CD4-positive, alpha-beta T cell treated with Interleukin-4 for 1 hour (primary cell): ENCODE measurements at regions not wholly inside any gene's neighbourhood (a gene's known extent, or its start where the extent isn't known, plus 50 kb on each side); places are given as distances from the start of the nearest gene placed in this dataset.
"Not testable (repeated sequence)": the region's sequence is repeated elsewhere in the genome, so short reads cannot be mapped to it uniquely, and the experiment has no call there.

ENCODE experiments used
- DNase-seq, 2 donors: peaks; one replicate each; pipeline ENCODE4 v3.0.0-alpha.2; 2020 to 2022

DNA sequence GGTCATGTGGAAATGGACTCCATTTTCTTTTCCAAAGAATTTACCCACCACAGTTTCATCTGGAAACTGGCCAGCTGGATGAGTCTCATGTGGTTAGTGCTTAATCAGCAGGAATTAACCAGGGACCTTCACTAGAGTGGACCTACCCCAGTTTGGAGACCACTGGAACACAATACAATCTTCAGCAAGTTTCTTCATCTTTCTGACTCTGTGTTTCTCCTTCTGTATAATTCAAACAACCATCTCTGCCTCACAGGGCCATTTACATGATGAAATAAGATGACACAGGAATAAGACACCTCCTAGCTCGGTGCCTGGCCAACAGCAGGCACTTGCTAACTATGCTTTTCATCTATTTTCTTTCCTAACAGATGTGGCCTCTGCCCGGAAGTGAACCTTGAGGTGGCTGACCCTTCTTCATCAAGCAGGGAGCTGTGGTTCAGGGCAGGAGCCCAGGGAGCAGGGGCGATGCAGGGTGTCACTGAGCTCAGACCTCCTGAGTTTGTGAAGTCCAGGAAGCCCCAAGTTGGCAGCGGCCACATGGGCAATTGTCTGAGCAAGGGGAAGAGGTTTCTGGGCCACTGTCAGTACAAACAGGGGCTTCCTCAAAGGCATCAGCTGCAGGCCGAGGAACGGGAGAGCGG, 98.8 kb downstream of the SOD2 start:
- no peak for DNase-seq

DNA sequence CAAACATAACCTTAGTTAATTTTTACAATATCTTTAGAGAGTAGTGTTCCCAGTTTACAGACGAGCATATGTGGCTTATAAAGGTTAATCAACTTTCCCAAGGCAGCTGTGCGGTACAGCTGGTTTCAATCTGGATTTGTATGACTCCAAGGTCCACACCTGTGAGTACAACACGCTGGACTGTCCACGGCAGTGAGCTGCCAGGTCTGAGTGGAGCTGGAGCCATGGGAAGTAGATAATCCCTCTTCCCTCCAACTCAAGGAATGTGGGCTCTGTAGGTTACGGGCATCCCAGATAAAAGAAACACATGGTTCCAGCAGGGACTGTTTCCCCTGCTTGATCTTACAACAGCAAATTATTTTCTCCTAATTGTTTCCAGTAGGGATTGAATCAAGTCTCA, 102.2 kb downstream of the SOD2 start:
- DNase-seq, result no peak

DNA sequence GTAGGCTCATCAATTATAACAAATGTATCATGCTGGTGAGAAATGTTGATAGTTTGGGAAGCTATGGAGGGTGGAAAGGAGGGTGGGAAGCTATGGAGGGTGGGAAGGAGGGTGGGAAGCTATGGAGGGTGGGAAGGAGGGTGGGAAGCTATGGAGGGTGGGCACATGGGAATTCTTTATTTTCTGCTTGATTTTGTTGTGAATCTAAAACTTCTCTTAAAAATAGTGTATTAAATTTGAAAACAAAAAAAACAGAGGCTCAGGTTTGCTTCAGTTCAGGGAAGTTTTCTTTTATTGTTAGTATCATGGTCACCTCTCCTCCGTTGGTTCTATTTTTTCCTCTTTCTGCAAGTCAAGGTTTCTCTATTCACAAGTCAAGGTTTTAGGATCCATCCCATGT, 106.4 kb downstream of the SOD2 start:
- DNase-seq, result no peak

DNA sequence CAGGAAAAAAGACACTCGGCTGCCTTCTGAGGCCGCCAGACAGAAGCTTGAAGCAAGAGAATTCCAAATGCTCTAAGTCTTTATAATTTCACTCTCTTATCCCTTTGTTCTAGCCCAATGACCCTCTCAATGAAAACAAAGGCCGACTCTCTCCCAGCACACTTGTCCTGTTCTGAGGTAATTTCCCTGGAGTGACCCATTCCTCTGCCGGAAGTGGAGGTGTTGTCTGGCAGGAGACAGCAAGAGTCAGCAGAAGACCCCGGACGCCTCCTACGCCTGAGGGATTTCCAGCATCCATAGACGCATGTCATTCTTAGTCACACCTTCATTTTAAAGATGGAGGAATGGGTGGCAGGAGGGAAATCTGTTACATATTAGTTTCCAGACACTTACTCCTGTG, 110.3 kb downstream of the SOD2 start:
- no peak for DNase-seq

DNA sequence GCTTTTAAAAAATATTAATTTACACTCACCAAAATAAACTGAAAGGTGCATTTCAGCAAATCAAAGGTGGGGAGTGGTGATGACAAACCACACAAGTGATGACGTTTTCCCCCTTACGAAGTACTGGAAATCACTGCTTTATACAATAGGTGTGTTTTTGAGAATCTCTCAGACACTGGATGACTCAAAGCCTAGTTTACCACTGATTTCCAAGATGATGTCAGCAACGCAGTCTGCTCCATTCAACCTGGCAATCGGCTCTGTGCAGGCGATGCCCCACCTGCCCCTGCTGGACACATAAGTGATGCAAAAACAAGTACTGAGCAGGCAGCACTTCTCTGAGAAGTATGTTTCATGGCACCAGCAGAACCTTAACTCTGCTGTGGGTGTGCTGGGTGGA, 114.4 kb downstream of the SOD2 start:
- no peak for DNase-seq

DNA sequence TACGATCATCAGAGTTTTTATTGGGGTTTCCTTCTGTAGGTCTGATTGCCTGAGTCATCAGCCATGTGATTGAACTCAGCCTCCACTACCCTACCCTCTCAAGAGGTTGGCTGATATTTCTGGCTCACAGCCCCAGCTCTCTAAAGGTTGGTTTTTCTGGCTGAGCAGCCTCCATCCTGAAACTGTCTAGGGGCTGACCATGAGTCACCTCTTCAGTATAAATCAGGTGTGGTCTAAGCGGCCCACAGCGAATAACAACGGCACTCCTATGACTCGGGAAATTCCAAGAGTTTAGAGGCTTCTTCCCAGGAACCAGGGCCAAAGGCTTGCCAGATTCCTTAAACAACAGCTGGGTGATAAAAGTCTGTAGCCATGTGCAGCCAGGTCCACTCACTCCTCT, 115.5 kb downstream of the SOD2 start:
- DNase-seq, result no peak

DNA sequence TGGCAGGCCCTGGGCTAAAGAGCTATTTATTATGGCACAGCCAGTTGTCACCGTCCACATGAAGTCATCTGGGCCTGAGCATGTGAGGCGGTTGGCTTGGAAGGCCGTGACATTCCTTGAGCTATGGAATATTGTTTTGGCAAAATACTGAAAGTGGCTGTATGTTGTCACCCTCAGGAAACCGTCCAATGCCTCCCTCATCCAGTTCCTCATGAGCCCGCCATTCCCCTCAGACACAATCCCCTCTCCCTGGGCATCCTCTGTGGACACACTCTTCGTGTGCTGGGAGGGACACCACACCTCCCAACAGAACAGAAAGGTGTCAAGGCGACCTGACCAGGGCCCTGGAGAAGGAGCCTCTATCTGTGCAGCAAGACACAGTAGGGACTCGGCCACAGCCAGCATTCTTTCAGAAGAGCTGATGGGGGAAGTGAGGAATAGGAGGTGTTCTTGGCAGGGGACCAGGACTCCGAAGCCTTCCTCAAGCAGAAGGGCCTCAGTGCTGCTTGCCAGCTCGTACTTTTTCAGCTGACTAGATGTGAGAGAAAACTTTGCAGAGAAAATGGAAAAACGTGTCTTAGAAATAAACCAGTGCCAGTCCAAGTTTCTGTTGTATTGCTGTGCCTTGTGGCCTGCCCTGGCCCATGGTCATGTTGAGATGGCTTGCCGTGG, 120.5 kb downstream of the SOD2 start:
- DNase-seq, result no peak

DNA sequence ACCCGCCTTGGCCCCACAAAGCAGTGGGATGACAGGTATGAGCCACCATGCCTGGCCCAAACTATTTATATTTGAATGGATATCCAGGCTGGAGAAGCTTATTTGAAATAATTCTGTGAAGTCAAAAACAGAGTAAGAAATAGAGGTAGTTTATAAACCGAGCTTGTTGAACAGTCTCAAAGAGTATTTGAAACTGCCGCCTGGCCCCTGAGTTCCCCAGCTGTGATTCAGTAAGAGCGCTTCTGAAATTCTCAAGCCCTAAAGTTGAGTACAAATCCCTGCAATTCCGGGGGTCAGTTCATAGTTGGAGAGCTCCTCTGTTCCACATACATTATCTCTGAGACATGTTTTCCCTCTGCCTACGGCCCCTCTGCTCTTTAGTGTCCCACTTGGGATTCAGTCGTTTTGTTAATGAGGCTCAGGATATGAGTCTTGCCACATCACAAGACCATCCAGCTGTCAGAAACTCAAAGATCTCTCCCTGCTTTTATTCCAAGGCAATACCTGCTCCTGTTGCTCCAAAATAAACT, 127.8 kb downstream of the SOD2 start:
- DNase-seq, result no peak

DNA sequence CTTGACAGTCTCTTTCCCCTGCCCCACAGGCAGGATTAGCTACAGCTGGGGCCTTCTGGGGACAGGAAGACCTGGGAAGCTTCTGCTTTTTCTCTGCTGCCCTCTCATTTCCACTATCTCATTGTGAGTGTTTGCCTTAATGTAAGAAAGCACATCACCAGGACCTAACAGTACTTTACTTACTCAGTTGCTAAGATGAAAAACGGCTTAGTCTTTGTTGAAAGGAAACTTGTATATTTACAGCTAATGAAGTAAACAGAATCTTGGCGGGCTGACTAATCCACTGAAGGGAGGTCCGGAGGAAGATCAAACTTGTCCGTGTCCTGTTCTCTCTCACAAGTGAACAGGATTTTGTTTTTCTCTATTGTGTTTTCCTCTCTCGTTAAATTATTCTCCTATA, 128.6 kb downstream of the SOD2 start:
- DNase-seq, result no peak

DNA sequence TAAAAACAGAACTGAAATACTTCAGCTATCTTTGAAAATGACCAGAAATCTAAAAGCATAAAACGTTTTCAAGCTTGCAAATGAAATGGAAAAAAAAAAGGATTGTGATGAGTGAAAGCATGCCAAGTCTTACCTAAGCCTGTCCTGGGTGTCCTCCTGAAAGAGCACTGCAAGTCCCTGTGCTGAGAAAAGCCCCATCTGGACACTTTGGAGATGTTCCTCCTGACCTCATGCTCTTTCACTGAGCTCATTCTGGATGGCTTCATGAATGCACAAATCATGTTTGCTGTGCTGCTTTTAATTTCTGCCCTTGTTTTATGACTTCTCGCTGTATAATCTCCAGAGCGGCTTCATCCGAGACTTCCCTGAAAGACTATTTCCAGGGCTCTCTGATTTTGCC, 136.0 kb downstream of the SOD2 start:
- DNase-seq, result no peak

DNA sequence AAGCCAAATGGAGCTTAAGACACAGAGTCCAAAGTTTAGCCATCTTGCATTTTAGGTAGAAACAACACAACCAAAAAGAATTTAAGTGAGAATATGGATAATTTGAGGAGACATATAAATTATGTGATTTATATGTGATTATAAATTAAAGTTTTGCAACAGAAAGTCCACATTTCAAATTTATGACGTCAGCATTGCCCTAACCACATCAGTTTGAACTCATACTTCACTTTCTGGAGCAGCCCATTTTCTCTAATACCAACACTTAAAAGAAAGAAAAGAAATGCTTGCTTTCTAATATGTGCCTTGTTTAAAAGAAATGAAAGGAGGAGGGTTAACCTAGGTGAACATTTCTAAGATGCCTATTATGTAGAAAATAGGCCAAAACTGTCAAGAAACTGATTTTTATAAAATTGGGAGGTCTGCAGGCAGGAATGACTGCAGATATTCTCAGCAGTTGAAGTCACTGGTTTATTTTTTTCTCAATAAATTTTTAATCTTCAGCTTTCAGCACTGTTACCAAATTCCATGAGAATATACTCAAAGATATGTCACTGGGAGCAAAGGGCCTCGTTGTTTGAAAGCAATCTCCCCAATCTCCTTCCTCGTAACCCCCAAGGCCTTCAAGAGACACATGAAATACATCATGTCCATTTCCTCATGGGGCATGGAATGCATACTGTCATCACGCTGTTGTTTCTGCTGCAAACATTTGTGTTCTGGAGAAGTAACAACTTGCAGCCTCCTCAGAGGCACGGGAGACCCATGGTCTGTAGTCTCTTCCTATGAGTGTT, 137.8 kb downstream of the SOD2 start:
- DNase-seq, result no peak

DNA sequence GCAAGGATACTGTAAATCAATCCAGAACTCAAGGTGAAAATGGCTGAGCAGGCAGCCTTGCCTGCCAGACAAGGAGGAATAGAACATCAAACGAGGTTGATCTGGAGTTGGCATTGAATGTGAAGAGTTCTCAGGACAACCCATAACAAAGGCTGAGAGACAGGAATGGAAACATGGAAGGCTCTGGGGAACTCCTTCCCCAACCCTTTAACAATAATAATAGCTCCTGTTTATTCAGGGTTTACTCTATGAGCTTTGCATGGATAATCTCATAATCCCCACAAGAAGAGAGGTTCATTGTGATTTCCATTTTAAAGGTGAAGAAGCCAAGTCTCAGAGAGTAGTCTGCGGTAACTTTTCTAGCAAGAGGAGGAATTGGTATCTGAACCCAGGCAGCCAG, 151.7 kb downstream of the SOD2 start:
- no peak for DNase-seq

DNA sequence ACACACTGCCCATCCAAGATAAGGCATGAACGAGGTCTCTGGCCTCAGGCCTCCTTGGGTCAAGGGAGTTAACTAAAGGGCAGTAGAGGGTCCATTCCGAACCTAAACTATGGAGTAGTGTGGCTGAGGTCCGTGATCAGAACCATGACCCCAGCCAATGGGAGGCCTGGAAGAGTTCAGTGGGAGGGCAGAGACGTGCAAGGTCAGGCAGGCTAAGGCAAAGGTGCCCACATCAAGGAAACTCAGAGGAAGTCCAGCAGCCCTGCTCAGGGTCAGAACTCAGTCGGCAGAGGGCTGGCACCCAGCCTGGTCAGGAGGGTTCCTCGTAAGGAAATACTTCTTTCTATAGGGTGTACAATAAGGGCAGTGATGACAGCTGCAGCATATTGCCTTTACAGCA, 152.2 kb downstream of the SOD2 start:
- DNase-seq, result no peak

DNA sequence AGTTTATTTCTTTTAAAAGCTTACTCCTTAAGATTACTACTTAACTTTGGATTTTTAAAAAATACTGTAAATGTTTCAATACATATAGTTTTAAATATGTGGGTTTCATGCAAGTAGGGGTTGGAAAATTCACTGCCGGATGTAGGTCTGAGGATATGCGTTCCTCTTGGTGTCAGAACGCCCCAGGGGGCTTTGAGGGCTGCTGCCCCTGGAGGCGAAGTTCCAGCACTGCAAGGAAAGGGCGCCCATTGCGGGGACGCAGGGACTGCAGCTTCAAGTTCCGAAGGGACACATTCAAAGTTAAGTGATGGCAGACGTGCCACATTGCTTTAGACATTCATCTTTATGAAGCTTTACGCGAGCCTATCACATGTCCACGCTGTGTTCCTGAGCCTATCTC, 152.9 kb downstream of the SOD2 start:
- no peak for DNase-seq

DNA sequence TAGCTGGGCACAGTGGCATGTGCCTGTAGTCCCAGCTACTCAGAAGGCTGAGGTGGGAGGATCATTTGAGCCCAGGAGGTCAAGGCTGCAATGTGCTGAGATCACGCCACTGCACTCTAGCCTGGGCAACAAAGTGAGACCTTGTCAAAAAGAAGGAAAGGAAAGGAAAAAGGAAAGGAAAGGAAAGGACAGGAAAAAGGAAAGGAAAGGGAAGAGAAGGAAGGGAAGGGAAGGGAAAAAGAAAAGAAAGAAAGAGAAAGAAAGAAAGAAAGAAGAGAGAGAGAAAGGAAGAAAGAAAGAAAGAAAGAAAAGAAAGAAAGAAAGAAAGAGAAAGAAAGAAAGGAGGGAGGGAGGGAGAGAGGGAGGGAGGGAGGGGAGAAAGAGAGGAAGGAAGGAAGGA, 155.0 kb downstream of the SOD2 start:
- not testable (repeated sequence) for DNase-seq

DNA sequence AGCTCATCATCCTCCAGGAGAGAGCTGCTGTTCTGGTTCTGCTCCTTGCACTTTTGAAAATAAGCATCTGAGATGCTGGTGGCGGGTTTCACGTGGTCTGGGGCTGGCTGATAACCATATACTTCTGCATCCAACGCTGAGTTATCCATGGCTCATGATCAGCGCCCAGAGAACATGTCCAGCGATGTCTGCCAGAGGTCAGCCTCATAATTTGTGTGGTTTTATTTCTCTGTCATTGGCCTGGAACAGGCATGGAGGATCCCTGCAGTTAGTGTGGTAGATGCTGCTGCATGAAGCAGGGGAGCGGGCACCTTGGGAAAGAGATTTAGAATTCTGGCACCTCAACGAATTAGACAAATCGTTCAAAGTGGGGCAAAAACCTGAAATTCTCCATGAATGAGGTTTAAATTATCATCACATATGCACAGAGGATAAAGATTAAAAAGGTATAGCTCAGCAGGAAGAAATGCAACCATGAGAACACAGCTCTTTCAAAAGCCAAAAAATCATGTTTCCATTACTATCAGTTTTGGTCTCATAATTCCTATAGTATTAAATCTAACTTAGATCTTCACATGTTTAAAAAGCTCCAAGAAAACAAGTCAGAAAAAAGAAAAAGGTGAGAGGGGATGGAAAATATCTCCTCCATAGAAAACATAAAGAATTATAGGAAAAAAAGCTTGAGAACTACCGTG, 157.2 kb downstream of the SOD2 start:
- DNase-seq, result no peak

DNA sequence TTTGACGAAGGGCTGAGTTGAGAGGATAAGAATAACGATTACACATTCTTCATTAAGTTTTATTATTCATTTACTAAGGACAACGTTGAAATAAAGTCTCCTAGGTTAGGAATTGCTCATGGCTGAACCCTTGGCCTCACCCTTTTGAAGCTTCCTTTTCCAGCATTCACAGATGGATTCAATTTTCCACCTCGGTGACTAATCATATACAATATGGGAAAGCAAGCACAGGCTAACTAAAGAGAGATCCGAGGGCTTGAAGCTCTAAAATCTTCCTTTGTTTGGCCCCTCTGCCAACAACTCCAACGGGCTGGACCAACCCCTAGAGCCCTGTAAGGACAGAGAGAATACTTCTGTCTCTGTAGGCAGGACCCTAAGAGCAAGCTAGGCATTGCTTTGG, 159.5 kb downstream of the SOD2 start:
- DNase-seq, result no peak

DNA sequence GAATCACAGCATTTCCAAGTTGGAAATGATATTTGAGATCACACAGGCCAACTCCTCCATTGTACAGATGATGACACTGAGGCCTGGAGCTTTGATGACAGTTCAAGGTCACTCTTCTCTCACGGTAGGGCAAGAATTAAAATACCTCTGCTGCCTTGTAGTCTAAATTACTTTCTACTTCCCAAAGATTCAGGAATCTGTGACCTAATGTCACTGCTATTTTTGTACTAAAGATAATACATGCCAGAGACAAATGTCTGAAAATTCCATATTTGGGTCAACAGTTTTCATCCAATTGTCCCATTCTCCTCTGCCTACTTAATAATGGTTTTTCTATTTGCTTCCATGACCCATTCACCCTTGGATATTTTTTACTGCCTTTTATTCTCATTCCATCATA, 160.0 kb downstream of the SOD2 start:
- DNase-seq, result no peak

DNA sequence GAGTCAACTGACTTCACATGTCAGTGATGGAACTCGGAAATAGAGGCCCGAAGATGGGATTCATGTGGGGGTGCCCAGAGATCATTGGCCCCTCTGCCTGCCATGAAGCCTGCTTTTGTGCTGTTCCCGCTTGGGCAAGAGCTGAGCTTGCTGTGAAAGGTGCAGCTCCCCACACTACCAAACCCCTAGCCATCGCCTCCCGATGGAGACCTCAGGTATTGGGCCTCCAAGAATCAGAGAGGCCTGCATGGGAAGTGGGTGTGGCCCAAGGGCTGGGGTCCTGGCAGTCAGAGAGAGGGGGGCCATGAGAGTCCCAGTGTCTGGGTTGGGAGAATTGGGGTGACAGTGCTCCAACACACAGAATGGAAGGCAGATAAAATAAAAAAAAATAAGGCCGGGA, 160.9 kb downstream of the SOD2 start:
- no peak for DNase-seq

DNA sequence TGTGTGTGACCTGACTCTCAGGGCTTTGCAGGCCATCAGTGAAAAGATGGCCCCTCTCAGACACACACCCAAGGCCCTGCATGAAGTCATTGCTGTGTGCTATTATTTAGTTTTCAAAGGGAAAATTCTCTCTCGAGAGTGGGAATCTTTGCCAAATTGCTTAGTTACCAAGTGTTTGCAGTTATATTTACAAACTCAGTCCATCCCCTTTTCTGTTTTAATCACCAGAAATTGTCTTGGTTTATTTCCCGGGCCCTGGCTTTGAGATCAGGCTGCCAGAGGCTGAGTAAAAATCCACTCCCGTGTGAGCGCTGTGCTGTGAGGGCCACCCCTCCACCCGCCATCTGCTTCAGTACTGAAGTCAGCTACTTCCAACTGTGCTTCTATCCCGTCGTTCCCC, 163.1 kb downstream of the SOD2 start:
- DNase-seq, result no peak

DNA sequence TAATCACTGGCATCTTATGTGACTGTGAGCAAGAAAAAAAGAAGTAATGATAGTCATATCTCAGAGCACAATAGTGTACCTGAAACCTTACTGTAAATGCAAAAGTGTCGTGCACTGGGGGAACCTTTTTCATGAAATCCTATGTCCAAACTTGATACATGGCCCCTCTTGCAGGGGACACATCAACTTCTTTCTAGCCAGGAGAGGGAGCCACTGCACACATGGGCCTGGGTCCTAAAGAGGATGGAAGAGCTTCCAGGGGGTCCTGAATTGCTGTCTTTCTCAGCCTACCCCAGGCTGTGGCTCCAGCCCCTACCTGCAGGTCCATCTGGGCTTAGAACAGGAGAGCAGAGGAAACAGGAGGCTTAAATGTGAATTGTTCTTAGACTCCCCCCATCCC, 165.7 kb downstream of the SOD2 start:
- no peak for DNase-seq

DNA sequence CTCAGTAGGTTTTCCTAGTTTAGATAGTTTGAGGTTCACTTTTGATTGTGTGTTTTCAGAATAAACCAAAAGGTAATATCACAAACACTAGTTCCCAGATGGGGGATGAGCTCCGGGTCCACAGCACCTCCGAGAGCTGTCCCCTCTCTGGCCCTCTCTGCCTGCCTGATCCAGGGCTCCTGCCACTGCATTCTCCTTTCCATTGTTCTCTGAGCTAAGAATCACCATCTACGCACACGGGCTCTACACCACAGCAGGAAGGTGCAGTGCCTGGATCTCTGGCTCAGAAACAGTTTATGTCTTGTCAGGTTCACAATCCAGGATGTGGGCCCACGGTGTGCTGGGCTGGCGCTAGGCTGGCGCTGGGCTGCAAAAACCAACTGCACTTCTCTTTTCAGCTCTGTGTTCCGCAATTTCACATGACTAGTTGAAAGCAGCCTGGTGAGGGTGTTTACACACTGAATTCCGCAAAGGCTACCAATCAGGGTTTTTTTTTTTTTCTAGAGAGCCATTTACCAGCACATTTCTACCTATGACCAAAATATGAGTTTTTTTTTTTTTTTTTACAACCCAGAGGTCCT, 167.5 kb downstream of the SOD2 start:
- no peak for DNase-seq
